Body of pancreas (tissue), 4 donors: ENCODE measurements at regions not wholly inside any gene's neighbourhood (a gene's known extent, or its start where the extent isn't known, plus 50 kb on each side); places are given as distances from the start of the nearest gene placed in this dataset.

Source experiments
- ATAC-seq: fragments of 150-250 bp; one replicate; pipeline ENCODE4 v1.9.1; 2016
- DNase-seq, 4 donors: peaks; one replicate each; pipeline ENCODE4 v3.0.0-alpha.2; 2019
- H3K27ac ChIP-seq, 4 donors: fragments of 200-600 bp; sonication (generic); 1 replicate in 3 of 4; 2 replicates in 1 of 4; pipeline versions ENCODE4 v1.5.1 to v1.6.1; 2016 to 2019; ENCODE audit warnings: mild to moderate bottlenecking in 1 of 4, mixed read lengths in 1 of 4, moderate library complexity in 1 of 4
- H3K27me3 ChIP-seq, 2 donors: fragments of 200-600 bp; sonication (generic); one replicate each; pipeline ENCODE4 v1.6.0; 2016; ENCODE audit warnings: mild to moderate bottlenecking in 1 of 2
- H3K36me3 ChIP-seq, 2 donors: fragments of 200-600 bp; sonication (generic); replicated peaks in 1 of 2; 2 replicates each; pipeline ENCODE4 v1.5.1; 2016; ENCODE audit warnings: low read depth in 2 of 2; ENCODE audit not compliant: insufficient read depth in 1 of 2
- H3K4me1 ChIP-seq: fragments of 200-600 bp; sonication (generic); one replicate; pipeline ENCODE4 v1.6.0; 2016
- H3K4me3 ChIP-seq, 2 donors: fragments of 200-600 bp; sonication (generic); 1 replicate in 1 of 2; 2 replicates in 1 of 2; pipeline ENCODE4 v1.5.1; 2016 to 2019
- H3K9me3 ChIP-seq, 3 donors: fragments of 200-600 bp; sonication (generic); 1 replicate in 2 of 3; 2 replicates in 1 of 3; pipeline ENCODE4 v1.5.1; 2016
- CTCF ChIP-seq, 7 experiments: fragments of 450-650 bp in 4 of 7; fragments of 200-600 bp in 3 of 7; sonication (generic) in 3 of 7; IDR thresholded peaks; one replicate each; pipeline ENCODE4 v1.5.1; 2016 to 2019; ENCODE audit warnings: antibody characterized with exemption in 7 of 7
- POLR2A ChIP-seq, 3 donors: fragments of 450-650 bp; IDR thresholded peaks; one replicate each; pipeline ENCODE4 v1.6.1; 2016; ENCODE audit warnings: antibody characterized with exemption in 3 of 3, mild to moderate bottlenecking in 2 of 3
- WGBS, 2 donors: methylation state at CpG; one replicate each; pipeline ENCODE4 v1.1.5; 2017; 5-methylcytosine and 5-hydroxymethylcytosine counted together
- intact Hi-C: fragments of 100-400 bp; cut with DNase I; formaldehyde crosslinking; loops from one replicate; pipeline ENCODE4 v1.15.1; 2023

GRCh38 chr18:24766376-24766775, 305.9 kb downstream of the HRH4 start:
- no peak overlapping the region for H3K27ac ChIP-seq
- no peaks in the 10 kb centered on the region for H3K4me1 ChIP-seq
- WGBS, 2 donors, result 32 to 52% methylated on average over 1 of the region's 1 CpG
- no peak overlapping the region for H3K4me3 ChIP-seq
- intact Hi-C loops, result no loop called here
- H3K36me3 ChIP-seq, result no peaks in the 10 kb centered on the region
- no peaks in the 10 kb centered on the region for H3K9me3 ChIP-seq
- DNase-seq (no peak), ATAC-seq (no peak)
- no peaks in the 10 kb centered on the region for H3K27me3 ChIP-seq
- TF ChIP-seq POLR2A (IDR thresholded peaks at IDR 0.05) (no peak), CTCF (IDR thresholded peaks at IDR 0.05) (no peak)

- WGBS, 2 donors, result 47 to 48% methylated on average over 3 of the region's 3 CpGs
- H3K4me1 ChIP-seq, result no peaks in the 10 kb centered on the region
- H3K9me3 ChIP-seq, result no peaks in the 10 kb centered on the region
- no peaks in the 10 kb centered on the region for H3K36me3 ChIP-seq
- no peak overlapping the region for H3K4me3 ChIP-seq
- intact Hi-C loops, result no loop called here
- ATAC-seq (no peak), DNase-seq (no peak)
- no peaks in the 10 kb centered on the region for H3K27me3 ChIP-seq
- TF ChIP-seq POLR2A (IDR thresholded peaks at IDR 0.05) (no peak), CTCF (IDR thresholded peaks at IDR 0.05) (no peak)
- H3K27ac ChIP-seq, result no peak overlapping the region
Measured at GRCh38 chr18:24770311-24771024, 310.0 kb downstream of the HRH4 start.

DNA sequence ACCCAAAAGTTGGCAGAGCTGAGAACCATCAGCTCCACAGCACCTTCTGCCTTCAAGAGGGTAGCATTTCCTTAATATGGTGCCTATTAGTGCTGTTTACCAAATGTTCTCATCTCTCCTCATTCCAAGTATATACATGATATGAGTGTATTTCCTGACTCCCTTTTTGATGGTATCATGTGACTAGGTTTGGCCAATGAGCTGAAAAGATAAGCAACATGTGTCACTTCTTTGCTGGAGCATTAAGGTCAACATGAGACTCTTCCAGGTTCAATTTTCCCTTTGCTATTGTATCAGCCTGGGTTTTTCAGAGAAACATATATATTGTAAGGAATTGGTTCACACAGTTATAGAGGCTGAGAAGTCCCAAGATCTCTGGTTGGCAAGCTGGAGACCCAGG, 310.9 kb downstream of the HRH4 start:
- H3K9me3 ChIP-seq, result no peaks in the 10 kb centered on the region
- intact Hi-C loops, result no loop called here
- no peak for ATAC-seq
- no peaks in the 10 kb centered on the region for H3K4me1 ChIP-seq
- H3K4me3 ChIP-seq, result no peak overlapping the region
- TF ChIP-seq POLR2A (IDR thresholded peaks at IDR 0.05) (no peak), CTCF (IDR thresholded peaks at IDR 0.05) (no peak)
- H3K27ac ChIP-seq, result no peak overlapping the region
- no peaks in the 10 kb centered on the region for H3K36me3 ChIP-seq
- no peak for DNase-seq
- H3K27me3 ChIP-seq, result no peaks in the 10 kb centered on the region

GRCh38 chr18:24773101-24773500, 312.7 kb downstream of the HRH4 start:
- 81 to 84% methylated on average over 2 of the region's 2 CpGs for WGBS, 2 donors
- no peak for ATAC-seq
- H3K27me3 ChIP-seq, result no peaks in the 10 kb centered on the region
- no peaks in the 10 kb centered on the region for H3K36me3 ChIP-seq
- DNase-seq, result no peak
- no peaks in the 10 kb centered on the region for H3K4me1 ChIP-seq
- TF ChIP-seq POLR2A (IDR thresholded peaks at IDR 0.05) (no peak), CTCF (IDR thresholded peaks at IDR 0.05) (no peak)
- H3K4me3 ChIP-seq, result no peak overlapping the region
- no peak overlapping the region for H3K27ac ChIP-seq
- no peaks in the 10 kb centered on the region for H3K9me3 ChIP-seq
- intact Hi-C loops, result no loop called here

GRCh38 chr18:24776019-24776418, 315.6 kb downstream of the HRH4 start:
- DNase-seq (no peak), ATAC-seq (no peak)
- intact Hi-C loops, result no loop called here
- no peak for TF ChIP-seq POLR2A (IDR thresholded peaks at IDR 0.05)
- TF ChIP-seq CTCF (IDR thresholded peaks at IDR 0.05), result no peak
- no peaks in the 10 kb centered on the region for H3K4me1 ChIP-seq
- no peaks in the 10 kb centered on the region for H3K27me3 ChIP-seq
- no peak overlapping the region for H3K4me3 ChIP-seq
- H3K27ac ChIP-seq, result no peak overlapping the region
- no peaks in the 10 kb centered on the region for H3K9me3 ChIP-seq
- H3K36me3 ChIP-seq, result no peaks in the 10 kb centered on the region
